ENCODE measurements at regions not wholly inside any gene's neighbourhood (a gene's known extent, or its start where the extent isn't known, plus 50 kb on each side); places are given as distances from the start of the nearest gene placed in this dataset.

- Histone ChIP-seq H3K79me2 (ENCODE audit: low read length) (no peaks in the 10 kb centered on the region), H3K4me2 (ENCODE audit: low read length) (no peak overlapping the region), H3K9ac (ENCODE audit: low read length) (no peak overlapping the region), H3K27ac (ENCODE audit: low read length) (no peak overlapping the region), H3K9me3 (ENCODE audit: insufficient read depth, low read length) (no peaks in the 10 kb centered on the region), H2AFZ (ENCODE audit: low read depth, low read length) (no peak overlapping the region), H3K36me3 (replicated peaks; ENCODE audit: low read depth, low read length) (no peaks in the 10 kb centered on the region), H3K27me3 (ENCODE audit: low read depth, low read length) (no peaks in the 10 kb centered on the region), H4K20me1 (ENCODE audit: insufficient read depth, low read length) (no peaks in the 10 kb centered on the region), H3K4me1 (ENCODE audit: low read length) (no peaks in the 10 kb centered on the region), H3K4me3 (ENCODE audit: low read length) (no peak overlapping the region)
- TF ChIP-seq EZH2phosphoT487 (IDR thresholded peaks at IDR 0.05; ENCODE audit: low read depth) (no peak), CTCF (IDR thresholded peaks at IDR 0.05; ENCODE audit: low read depth, low read length) (no peak)
Observed at GRCh38 chr11:23413057-23413456, 552.8 kb upstream of the CCDC179 start.

GRCh38 chr11:23423104-23423503 is 562.8 kb upstream of the CCDC179 start:
- TF ChIP-seq EZH2phosphoT487 (IDR thresholded peaks at IDR 0.05; ENCODE audit: low read depth): no peak
- TF ChIP-seq CTCF (IDR thresholded peaks at IDR 0.05; ENCODE audit: low read depth, low read length): no peak
- H2AFZ ChIP-seq (ENCODE audit: low read depth, low read length): no peak overlapping the region
- no peaks in the 10 kb centered on the region for H3K79me2 ChIP-seq (ENCODE audit: low read length)
- no peaks in the 10 kb centered on the region for H4K20me1 ChIP-seq (ENCODE audit: insufficient read depth, low read length)
- H3K4me1 ChIP-seq (ENCODE audit: low read length): no peaks in the 10 kb centered on the region
- H3K27ac ChIP-seq (ENCODE audit: low read length): no peak overlapping the region
- no peak overlapping the region for H3K4me3 ChIP-seq (ENCODE audit: low read length)
- H3K4me2 ChIP-seq (ENCODE audit: low read length): no peak overlapping the region
- no peaks in the 10 kb centered on the region for H3K27me3 ChIP-seq (ENCODE audit: low read depth, low read length)
- no peaks in the 10 kb centered on the region for H3K9me3 ChIP-seq (ENCODE audit: insufficient read depth, low read length)
- H3K9ac ChIP-seq (ENCODE audit: low read length): no peak overlapping the region
- no peaks in the 10 kb centered on the region for H3K36me3 ChIP-seq (replicated peaks; ENCODE audit: low read depth, low read length)

- H3K4me2 ChIP-seq (ENCODE audit: low read length): no peak overlapping the region
- no peaks in the 10 kb centered on the region for H3K79me2 ChIP-seq (ENCODE audit: low read length)
- H2AFZ ChIP-seq (ENCODE audit: low read depth, low read length): no peak overlapping the region
- H3K9me3 ChIP-seq (ENCODE audit: insufficient read depth, low read length): no peaks in the 10 kb centered on the region
- H3K4me1 ChIP-seq (ENCODE audit: low read length): no peaks in the 10 kb centered on the region
- H4K20me1 ChIP-seq (ENCODE audit: insufficient read depth, low read length): no peaks in the 10 kb centered on the region
- no peaks in the 10 kb centered on the region for H3K27me3 ChIP-seq (ENCODE audit: low read depth, low read length)
- H3K36me3 ChIP-seq (replicated peaks; ENCODE audit: low read depth, low read length): no peaks in the 10 kb centered on the region
- no peak overlapping the region for H3K4me3 ChIP-seq (ENCODE audit: low read length)
- no peak overlapping the region for H3K9ac ChIP-seq (ENCODE audit: low read length)
- TF ChIP-seq EZH2phosphoT487 (IDR thresholded peaks at IDR 0.05; ENCODE audit: low read depth): no peak
- no peak for TF ChIP-seq CTCF (IDR thresholded peaks at IDR 0.05; ENCODE audit: low read depth, low read length)
- no peak overlapping the region for H3K27ac ChIP-seq (ENCODE audit: low read length)
Observed at GRCh38 chr11:23423656-23424055, 563.4 kb upstream of the CCDC179 start.

- H3K4me1 ChIP-seq (ENCODE audit: low read length): no peaks in the 10 kb centered on the region
- no peaks in the 10 kb centered on the region for H3K79me2 ChIP-seq (ENCODE audit: low read length)
- no peak overlapping the region for H3K27ac ChIP-seq (ENCODE audit: low read length)
- no peak overlapping the region for H3K4me2 ChIP-seq (ENCODE audit: low read length)
- no peak overlapping the region for H2AFZ ChIP-seq (ENCODE audit: low read depth, low read length)
- no peaks in the 10 kb centered on the region for H3K27me3 ChIP-seq (ENCODE audit: low read depth, low read length)
- no peak overlapping the region for H3K9ac ChIP-seq (ENCODE audit: low read length)
- H3K36me3 ChIP-seq (replicated peaks; ENCODE audit: low read depth, low read length): no peaks in the 10 kb centered on the region
- H3K9me3 ChIP-seq (ENCODE audit: insufficient read depth, low read length): no peaks in the 10 kb centered on the region
- H4K20me1 ChIP-seq (ENCODE audit: insufficient read depth, low read length): no peaks in the 10 kb centered on the region
- TF ChIP-seq CTCF (IDR thresholded peaks at IDR 0.05; ENCODE audit: low read depth, low read length) (no peak), EZH2phosphoT487 (IDR thresholded peaks at IDR 0.05; ENCODE audit: low read depth) (no peak)
- H3K4me3 ChIP-seq (ENCODE audit: low read length): no peak overlapping the region
Observed at GRCh38 chr11:23425381-23425780, 565.1 kb upstream of the CCDC179 start.
